PC-9 (cell line): ENCODE measurements at regions not wholly inside any gene's neighbourhood (a gene's known extent, or its start where the extent isn't known, plus 50 kb on each side); places are given as distances from the start of the nearest gene placed in this dataset.
"Not testable (repeated sequence)": the region's sequence is repeated elsewhere in the genome, so short reads cannot be mapped to it uniquely, and the experiment has no call there.

Source experiments
- BruUV-seq: library from RNA; stranded (reverse); fragments of 400-500 nt; replicated peaks from 2 replicates; lab custom pipeline; 2021; lab: Mats Ljungman, UMichigan
- CTCF ChIA-PET: fragments of 300-600 bp; sonication (Branson Sonifier 250); formaldehyde crosslinking; loops from one replicate; lab custom pipeline; 2022; ENCODE audit warnings: antibody characterized with exemption; lab: Charles Lee
- POLR2A ChIA-PET: fragments of 300-600 bp; sonication (Branson Sonifier 250); formaldehyde crosslinking; loops from one replicate; lab custom pipeline; 2022; ENCODE audit warnings: antibody characterized with exemption; ENCODE audit not compliant: unreplicated experiment; lab: Charles Lee
- DNase-seq, 2 experiments: peaks; one replicate each; pipeline versions ENCODE4 v3.0.0 to v3.0.0-alpha.2; 2015 to 2022; ENCODE audit warnings: mixed read lengths in 1 of 2
- H2AFZ ChIP-seq: fragments of 200-600 bp; sonication (generic); 2 replicates; pipeline ENCODE4 v1.8.1; 2017; ENCODE audit warnings: antibody characterized with exemption
- H3F3A ChIP-seq: fragments of 200-600 bp; sonication (generic); 2 replicates; pipeline ENCODE4 v1.8.1; 2017; ENCODE audit warnings: antibody characterized with exemption, mild to moderate bottlenecking, low read depth; ENCODE audit not compliant: insufficient read depth
- H3K27ac ChIP-seq: fragments of 200-600 bp; sonication (generic); 2 replicates; pipeline ENCODE4 v1.6.1; 2016; ENCODE audit warnings: mixed run types
- H3K27me3 ChIP-seq: fragments of 200-600 bp; sonication (generic); 2 replicates; pipeline ENCODE4 v1.6.1; 2016; ENCODE audit warnings: low read depth, mixed run types; ENCODE audit not compliant: insufficient read depth
- H3K36me3 ChIP-seq: fragments of 200-600 bp; sonication (generic); 2 replicates; pipeline ENCODE4 v1.6.1; 2016; ENCODE audit warnings: low read depth, mixed run types
- H3K4me1 ChIP-seq: fragments of 200-600 bp; sonication (generic); replicated peaks from 2 replicates; pipeline ENCODE4 v1.6.1; 2016; ENCODE audit warnings: mixed run types; ENCODE audit not compliant: insufficient read depth
- H3K4me2 ChIP-seq: fragments of 200-600 bp; sonication (generic); 2 replicates; pipeline ENCODE4 v1.6.1; 2017; ENCODE audit warnings: mixed run types
- H3K4me3 ChIP-seq: fragments of 200-600 bp; sonication (generic); 2 replicates; pipeline ENCODE4 v1.6.1; 2016; ENCODE audit warnings: mixed run types
- H3K79me2 ChIP-seq: fragments of 200-600 bp; sonication (generic); 2 replicates; pipeline ENCODE4 v1.6.1; 2017; ENCODE audit warnings: low read depth, mixed run types
- H3K9me2 ChIP-seq: fragments of 200-600 bp; sonication (generic); 2 replicates; pipeline ENCODE4 v1.8.1; 2017; ENCODE audit warnings: mild to moderate bottlenecking; ENCODE audit not compliant: insufficient read depth
- H3K9me3 ChIP-seq: fragments of 200-600 bp; sonication (generic); 2 replicates; pipeline ENCODE4 v1.8.1; 2016; ENCODE audit warnings: low read depth; ENCODE audit not compliant: insufficient read depth
- H4K20me1 ChIP-seq: fragments of 200-600 bp; sonication (generic); 2 replicates; pipeline ENCODE4 v1.8.1; 2017; ENCODE audit not compliant: insufficient read depth
- EZH2 ChIP-seq: fragments of 200-600 bp; sonication (generic); IDR thresholded peaks from 2 replicates; pipeline ENCODE4 v1.8.0; 2017; ENCODE audit warnings: antibody characterized with exemption, low read depth
- intact Hi-C: fragments of 100-400 bp; cut with micrococcal nuclease; formaldehyde crosslinking; loops from one replicate; pipeline ENCODE4 v1.10.0; 2022; ENCODE audit not compliant: unreplicated experiment
- TF ChIP-seq, protein P1 (sequence below): fragments of 200-600 bp; sonication (generic); conservative IDR thresholded peaks from 2 replicates; pipeline ENCODE4 v1.6.1; 2017; ENCODE audit warnings: mixed run types, antibody characterized with exemption, mild to moderate bottlenecking, moderate library complexity

DNA sequence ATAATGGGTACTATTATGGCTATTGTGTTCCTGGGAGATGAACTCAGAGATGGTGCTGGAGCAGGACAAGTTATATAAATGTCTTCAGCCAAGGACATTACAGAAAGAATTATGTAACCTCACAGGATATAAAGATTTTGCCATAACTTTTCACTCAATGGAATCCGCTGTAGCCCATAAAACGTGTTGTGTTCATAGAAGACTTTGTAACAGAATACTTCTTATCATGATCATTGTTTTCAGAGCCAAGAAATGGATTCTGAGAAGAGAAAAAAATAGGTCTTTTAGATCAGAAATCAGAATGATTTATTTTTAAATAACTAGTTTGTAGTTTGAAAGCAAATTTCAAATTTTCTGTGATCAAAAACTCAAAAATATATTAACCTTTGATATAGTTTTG is 441.0 kb upstream of the TENM3 start:
- intact Hi-C loops: no loop called here
- DNase-seq: no peak
- no peaks in the 10 kb centered on the region for H4K20me1 ChIP-seq
- TF ChIP-seq, protein P1, sequence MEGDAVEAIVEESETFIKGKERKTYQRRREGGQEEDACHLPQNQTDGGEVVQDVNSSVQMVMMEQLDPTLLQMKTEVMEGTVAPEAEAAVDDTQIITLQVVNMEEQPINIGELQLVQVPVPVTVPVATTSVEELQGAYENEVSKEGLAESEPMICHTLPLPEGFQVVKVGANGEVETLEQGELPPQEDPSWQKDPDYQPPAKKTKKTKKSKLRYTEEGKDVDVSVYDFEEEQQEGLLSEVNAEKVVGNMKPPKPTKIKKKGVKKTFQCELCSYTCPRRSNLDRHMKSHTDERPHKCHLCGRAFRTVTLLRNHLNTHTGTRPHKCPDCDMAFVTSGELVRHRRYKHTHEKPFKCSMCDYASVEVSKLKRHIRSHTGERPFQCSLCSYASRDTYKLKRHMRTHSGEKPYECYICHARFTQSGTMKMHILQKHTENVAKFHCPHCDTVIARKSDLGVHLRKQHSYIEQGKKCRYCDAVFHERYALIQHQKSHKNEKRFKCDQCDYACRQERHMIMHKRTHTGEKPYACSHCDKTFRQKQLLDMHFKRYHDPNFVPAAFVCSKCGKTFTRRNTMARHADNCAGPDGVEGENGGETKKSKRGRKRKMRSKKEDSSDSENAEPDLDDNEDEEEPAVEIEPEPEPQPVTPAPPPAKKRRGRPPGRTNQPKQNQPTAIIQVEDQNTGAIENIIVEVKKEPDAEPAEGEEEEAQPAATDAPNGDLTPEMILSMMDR: no peak
- no peak for TF ChIP-seq EZH2
- no peak overlapping the region for H3K4me3 ChIP-seq
- no peaks in the 10 kb centered on the region for H3K4me1 ChIP-seq
- no peaks in the 10 kb centered on the region for H3K36me3 ChIP-seq
- H3K9me2 ChIP-seq: no peaks in the 10 kb centered on the region
- H3K9me3 ChIP-seq: no peaks in the 10 kb centered on the region
- H3K27ac ChIP-seq: no peak overlapping the region
- no peak overlapping the region for H3K4me2 ChIP-seq
- CTCF ChIA-PET: no interaction called here
- no peak overlapping the region for H2AFZ ChIP-seq
- BruUV-seq: no TSS peak
- H3F3A ChIP-seq: no peaks in the 10 kb centered on the region
- POLR2A ChIA-PET: no interaction called here
- H3K27me3 ChIP-seq: no peaks in the 10 kb centered on the region
- no peaks in the 10 kb centered on the region for H3K79me2 ChIP-seq

DNA sequence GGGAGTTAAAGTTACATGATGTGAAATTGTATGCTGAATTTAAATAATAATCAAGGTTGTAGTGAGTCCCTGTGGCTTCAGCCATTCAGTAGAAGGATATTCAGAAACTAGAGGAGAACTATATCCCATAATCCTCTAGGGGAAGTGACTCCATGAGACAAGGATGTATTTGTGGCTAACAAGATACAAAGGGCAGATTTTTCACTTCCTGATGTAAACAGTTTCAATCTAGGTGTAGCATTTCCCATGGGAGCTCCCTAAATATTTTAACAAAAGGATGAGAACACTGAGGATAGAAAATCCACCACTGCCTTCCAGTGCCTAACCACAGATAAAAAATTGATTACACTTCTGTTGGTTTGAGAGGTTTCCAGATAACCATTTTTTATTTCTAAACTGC is 435.4 kb upstream of the TENM3 start:
- H3K4me1 ChIP-seq: no peaks in the 10 kb centered on the region
- H3K4me3 ChIP-seq: no peak overlapping the region
- no peak overlapping the region for H2AFZ ChIP-seq
- no peaks in the 10 kb centered on the region for H3K9me2 ChIP-seq
- ChIA-PET CTCF (no interaction called here), POLR2A (no interaction called here)
- no peak overlapping the region for H3K4me2 ChIP-seq
- no peaks in the 10 kb centered on the region for H4K20me1 ChIP-seq
- no TSS peak for BruUV-seq
- H3K27me3 ChIP-seq: no peaks in the 10 kb centered on the region
- no peak for DNase-seq
- no peak for TF ChIP-seq EZH2
- TF ChIP-seq, protein P1: no peak
- H3K36me3 ChIP-seq: no peaks in the 10 kb centered on the region
- no peaks in the 10 kb centered on the region for H3K79me2 ChIP-seq
- intact Hi-C loops: no loop called here
- no peaks in the 10 kb centered on the region for H3F3A ChIP-seq
- H3K9me3 ChIP-seq: no peaks in the 10 kb centered on the region
- H3K27ac ChIP-seq: no peak overlapping the region

DNA sequence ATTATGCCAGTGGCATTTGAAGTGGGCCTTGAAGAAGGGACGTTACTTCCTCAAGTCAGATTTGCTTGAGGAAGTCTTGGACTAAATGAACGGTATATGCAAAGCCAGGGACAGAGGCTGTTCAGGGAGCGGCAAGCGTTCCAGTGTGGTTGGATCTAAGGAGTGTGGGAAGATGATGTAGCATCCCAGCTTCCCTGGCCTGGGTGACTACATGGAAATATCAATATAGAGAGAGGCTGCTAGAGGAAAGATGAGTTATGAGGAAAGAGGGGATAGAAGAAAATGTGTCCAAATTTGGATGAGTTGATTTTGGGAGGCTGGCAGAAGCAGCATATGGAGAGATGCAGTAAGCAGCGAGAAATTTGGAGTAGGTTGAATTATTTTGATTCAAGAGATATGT is 432.5 kb upstream of the TENM3 start:
- Histone ChIP-seq H3K4me2 (no peak overlapping the region), H2AFZ (no peak overlapping the region), H3K79me2 (no peaks in the 10 kb centered on the region), H3K9me2 (no peaks in the 10 kb centered on the region), H3K4me1 (no peaks in the 10 kb centered on the region), H3K27me3 (no peaks in the 10 kb centered on the region), H4K20me1 (no peaks in the 10 kb centered on the region), H3K9me3 (no peaks in the 10 kb centered on the region), H3K4me3 (no peak overlapping the region), H3K27ac (no peak overlapping the region), H3F3A (no peaks in the 10 kb centered on the region), H3K36me3 (no peaks in the 10 kb centered on the region)
- ChIA-PET CTCF (no interaction called here), POLR2A (no interaction called here)
- no peak for DNase-seq
- no TSS peak for BruUV-seq
- no peak for TF ChIP-seq EZH2
- TF ChIP-seq, protein P1: no peak
- intact Hi-C loops: no loop called here

DNA sequence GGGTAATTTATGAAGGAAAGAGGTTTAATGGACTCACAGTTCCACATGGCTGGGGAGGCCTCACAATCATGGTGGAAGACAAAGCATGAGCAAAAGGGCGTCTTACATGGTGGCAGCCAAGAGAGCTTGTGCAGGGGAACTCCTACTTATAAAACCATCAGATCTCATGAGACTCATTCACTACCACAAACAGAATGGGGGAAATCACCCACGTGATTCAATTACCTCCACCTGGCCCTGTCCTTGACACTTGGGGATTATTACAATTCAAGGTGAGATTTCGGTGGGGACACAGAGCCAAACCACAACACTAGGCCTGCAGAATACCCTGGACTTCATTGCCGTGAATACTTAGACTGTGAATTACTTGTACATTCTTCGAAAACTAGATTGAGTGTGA is 431.7 kb upstream of the TENM3 start:
- H3K27me3 ChIP-seq, H2AFZ ChIP-seq, H3K4me3 ChIP-seq, H3F3A ChIP-seq, CTCF ChIA-PET, H3K9me3 ChIP-seq, intact Hi-C loops, DNase-seq, H4K20me1 ChIP-seq, POLR2A ChIA-PET, H3K4me1 ChIP-seq, H3K27ac ChIP-seq, H3K4me2 ChIP-seq, H3K9me2 ChIP-seq, H3K36me3 ChIP-seq, BruUV-seq, H3K79me2 ChIP-seq: not testable (repeated sequence)
